Transverse colon (tissue), 3 donors: ENCODE measurements at regions not wholly inside any gene's neighbourhood (a gene's known extent, or its start where the extent isn't known, plus 50 kb on each side); places are given as distances from the start of the nearest gene placed in this dataset.

Experiments used
- POLR2A ChIP-seq: fragments of 450-650 bp; IDR thresholded peaks from one replicate; pipeline ENCODE4 v1.6.1; 2016; ENCODE audit warnings: antibody characterized with exemption, mild to moderate bottlenecking, moderate library complexity
- TF ChIP-seq, protein P1 (sequence below), 5 experiments: fragments of 200-600 bp in 3 of 5; fragments of 450-650 bp in 2 of 5; sonication (generic) in 3 of 5; IDR thresholded peaks; 1 replicate in 2 of 5; 2 replicates in 3 of 5; pipeline ENCODE4 v1.5.1; 2016 to 2017; ENCODE audit warnings: antibody characterized with exemption in 5 of 5, inconsistent platforms in 3 of 5, mild to moderate bottlenecking in 2 of 5, moderate library complexity in 1 of 5

- TF ChIP-seq, protein P1, sequence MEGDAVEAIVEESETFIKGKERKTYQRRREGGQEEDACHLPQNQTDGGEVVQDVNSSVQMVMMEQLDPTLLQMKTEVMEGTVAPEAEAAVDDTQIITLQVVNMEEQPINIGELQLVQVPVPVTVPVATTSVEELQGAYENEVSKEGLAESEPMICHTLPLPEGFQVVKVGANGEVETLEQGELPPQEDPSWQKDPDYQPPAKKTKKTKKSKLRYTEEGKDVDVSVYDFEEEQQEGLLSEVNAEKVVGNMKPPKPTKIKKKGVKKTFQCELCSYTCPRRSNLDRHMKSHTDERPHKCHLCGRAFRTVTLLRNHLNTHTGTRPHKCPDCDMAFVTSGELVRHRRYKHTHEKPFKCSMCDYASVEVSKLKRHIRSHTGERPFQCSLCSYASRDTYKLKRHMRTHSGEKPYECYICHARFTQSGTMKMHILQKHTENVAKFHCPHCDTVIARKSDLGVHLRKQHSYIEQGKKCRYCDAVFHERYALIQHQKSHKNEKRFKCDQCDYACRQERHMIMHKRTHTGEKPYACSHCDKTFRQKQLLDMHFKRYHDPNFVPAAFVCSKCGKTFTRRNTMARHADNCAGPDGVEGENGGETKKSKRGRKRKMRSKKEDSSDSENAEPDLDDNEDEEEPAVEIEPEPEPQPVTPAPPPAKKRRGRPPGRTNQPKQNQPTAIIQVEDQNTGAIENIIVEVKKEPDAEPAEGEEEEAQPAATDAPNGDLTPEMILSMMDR (IDR thresholded peaks at IDR 0.05): no peak
- no peak for TF ChIP-seq POLR2A
These were observed 183.7 kb downstream of the TMTC3 start for GRCh38 chr12:88325816-88326189.
